HEK293 (cell line): ENCODE measurements at regions not wholly inside any gene's neighbourhood (a gene's known extent, or its start where the extent isn't known, plus 50 kb on each side); places are given as distances from the start of the nearest gene placed in this dataset.

Experiments
- CTCF ChIA-PET: fragments of 350-600 bp; formaldehyde crosslinking; extraction: SDS; loops from one replicate; lab custom pipeline; 2021; ENCODE audit warnings: antibody characterized with exemption; lab: Yijun Ruan, JAX
- POLR2A ChIA-PET: fragments of 300-600 bp; formaldehyde crosslinking; extraction: SDS; loops from one replicate; lab custom pipeline; 2020; ENCODE audit warnings: antibody characterized with exemption, inconsistent platforms; lab: Yijun Ruan, JAX
- H3K27ac ChIP-seq: fragments of 200-500 bp; sonication (Bioruptor generic); 2 replicates; pipeline ENCODE4 v1.5.1; 2014; ENCODE audit warnings: low read depth, low read length, control low read depth, inconsistent platforms; ENCODE audit errors: extremely low read depth
- H3K36me3 ChIP-seq, 2 experiments: fragments of 200-500 bp in 1 of 2; sonication (Bioruptor generic) in 1 of 2; 1 replicate in 1 of 2; 2 replicates in 1 of 2; pipeline ENCODE4 v1.5.1; 2014 to 2017; ENCODE audit warnings: inconsistent platforms in 2 of 2, low read length in 2 of 2; ENCODE audit not compliant: control insufficient read depth in 2 of 2, insufficient read depth in 1 of 2
- H3K4me1 ChIP-seq: fragments of 200-500 bp; sonication (Bioruptor generic); 2 replicates; pipeline ENCODE4 v1.5.1; 2014; ENCODE audit warnings: mild to moderate bottlenecking, low read length, inconsistent platforms; ENCODE audit not compliant: control insufficient read depth, insufficient read depth
- H3K4me3 ChIP-seq: 2 replicates; pipeline ENCODE4 v1.5.1; 2011; ENCODE audit warnings: low read depth, mild to moderate bottlenecking, control low read depth, low read length, moderate library complexity
- H3K9me3 ChIP-seq: fragments of 200-500 bp; sonication (Bioruptor generic); 2 replicates; pipeline ENCODE4 v1.5.1; 2014; ENCODE audit warnings: low read depth, low read length, inconsistent platforms; ENCODE audit not compliant: control insufficient read depth, insufficient read depth
- GLIS2 ChIP-seq: fragments of 450-650 bp; formaldehyde crosslinking; IDR thresholded peaks from 2 replicates; pipeline ENCODE4 v1.5.1; 2016; ENCODE audit warnings: missing biosample characterization, missing genetic modification characterization
- HOXD13 ChIP-seq: sonication (generic); formaldehyde crosslinking; IDR thresholded peaks from 2 replicates; pipeline ENCODE4 v1.8.0; 2022; ENCODE audit warnings: missing genetic modification reagents, borderline replicate concordance
- SETDB1 ChIP-seq: IDR thresholded peaks from one replicate; pipeline ENCODE4 v1.6.1; 2017; ENCODE audit warnings: mild to moderate bottlenecking, low read length, moderate library complexity, mixed read lengths; ENCODE audit not compliant: insufficient read length
- ZFP37 ChIP-seq: fragments of 450-650 bp; formaldehyde crosslinking; IDR thresholded peaks from 2 replicates; pipeline ENCODE4 v1.5.1; 2016; ENCODE audit warnings: missing biosample characterization, missing genetic modification characterization
- ZNF10 ChIP-seq: fragments of 450-650 bp; formaldehyde crosslinking; IDR thresholded peaks from 2 replicates; pipeline ENCODE4 v1.5.1; 2017; ENCODE audit warnings: missing biosample characterization, missing genetic modification characterization
- ZNF169 ChIP-seq: fragments of 450-650 bp; formaldehyde crosslinking; IDR thresholded peaks from 2 replicates; pipeline ENCODE4 v1.5.1; 2016; ENCODE audit warnings: missing biosample characterization, missing genetic modification characterization
- ZNF175 ChIP-seq: fragments of 450-650 bp; formaldehyde crosslinking; IDR thresholded peaks from 2 replicates; pipeline ENCODE4 v1.5.1; 2016; ENCODE audit warnings: missing biosample characterization, missing genetic modification characterization
- ZNF239 ChIP-seq: fragments of 450-650 bp; formaldehyde crosslinking; IDR thresholded peaks from 2 replicates; pipeline ENCODE4 v1.5.1; 2016; ENCODE audit warnings: missing biosample characterization, missing genetic modification characterization
- ZNF311 ChIP-seq: fragments of 450-650 bp; formaldehyde crosslinking; IDR thresholded peaks from 2 replicates; pipeline ENCODE4 v1.5.1; 2017; ENCODE audit warnings: missing biosample characterization, missing genetic modification characterization, borderline replicate concordance
- ZNF596 ChIP-seq: fragments of 450-650 bp; IDR thresholded peaks from 2 replicates; pipeline ENCODE4 v1.5.0; 2018; ENCODE audit warnings: missing biosample characterization, mild to moderate bottlenecking, missing genetic modification characterization, moderate library complexity
- ZNF621 ChIP-seq: fragments of 450-650 bp; formaldehyde crosslinking; IDR thresholded peaks from 2 replicates; pipeline ENCODE4 v1.5.1; 2017; ENCODE audit warnings: missing biosample characterization, missing genetic modification characterization
- ZNF654 ChIP-seq: fragments of 450-650 bp; formaldehyde crosslinking; IDR thresholded peaks from 2 replicates; pipeline ENCODE4 v1.5.1; 2016; ENCODE audit warnings: low read depth, missing biosample characterization, missing genetic modification characterization
- ZNF707 ChIP-seq: fragments of 450-650 bp; formaldehyde crosslinking; IDR thresholded peaks from 2 replicates; pipeline ENCODE4 v1.5.1; 2016; ENCODE audit warnings: missing biosample characterization, missing genetic modification characterization
- ZNF768 ChIP-seq: fragments of 450-650 bp; formaldehyde crosslinking; IDR thresholded peaks from 2 replicates; pipeline ENCODE4 v1.5.1; 2018; ENCODE audit warnings: missing biosample characterization, mild to moderate bottlenecking, missing genetic modification characterization
- ZNF792 ChIP-seq: fragments of 450-650 bp; formaldehyde crosslinking; IDR thresholded peaks from 2 replicates; pipeline ENCODE4 v1.5.1; 2016; ENCODE audit warnings: missing biosample characterization, missing genetic modification characterization
- TF ChIP-seq, protein P1 (sequence below): fragments of 450-650 bp; formaldehyde crosslinking; IDR thresholded peaks from 2 replicates; pipeline ENCODE4 v1.5.1; 2016; ENCODE audit warnings: missing biosample characterization, missing genetic modification characterization, borderline replicate concordance
- TF ChIP-seq, protein P2 (sequence below): fragments of 450-650 bp; formaldehyde crosslinking; IDR thresholded peaks from 2 replicates; pipeline ENCODE4 v1.5.1; 2017; ENCODE audit warnings: missing biosample characterization, missing genetic modification characterization
- TF ChIP-seq, protein P3 (sequence below): fragments of 450-650 bp; formaldehyde crosslinking; IDR thresholded peaks from 2 replicates; pipeline ENCODE4 v1.5.1; 2016; ENCODE audit warnings: missing biosample characterization, missing genetic modification characterization

DNA sequence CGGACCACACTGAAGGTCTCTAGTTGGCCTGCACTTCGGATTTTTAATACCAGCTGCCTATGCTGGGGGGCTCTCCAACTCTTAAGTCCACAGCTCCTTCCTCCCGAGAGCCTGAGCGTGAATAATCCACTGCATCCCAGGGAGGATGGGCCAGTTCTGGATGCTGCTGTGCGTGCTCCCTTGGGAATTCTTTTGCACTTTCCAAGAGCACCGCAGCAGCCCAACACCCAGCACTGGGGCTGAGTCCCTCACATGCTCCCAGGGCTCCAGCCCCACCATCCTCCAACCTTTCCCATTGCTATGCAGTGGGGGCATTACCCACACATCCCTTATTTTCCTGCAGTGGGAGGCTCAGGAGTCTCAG lies 136.4 kb upstream of the IQSEC1 start:
- no peak overlapping the region for H3K4me3 ChIP-seq
- H3K36me3 ChIP-seq, result no peaks in the 10 kb centered on the region
- CTCF ChIA-PET, result no interaction called here
- no peaks in the 10 kb centered on the region for H3K4me1 ChIP-seq
- H3K27ac ChIP-seq, result no peak overlapping the region
- POLR2A ChIA-PET, result no interaction called here
- no peaks in the 10 kb centered on the region for H3K9me3 ChIP-seq
- TF ChIP-seq ZNF169 (tag by site-specific recombination) (no peak), HOXD13 (CRISPR knock-in tag) (no peak), ZNF311 (tag by site-specific recombination) (no peak), ZNF792 (tag by site-specific recombination) (no peak), ZNF621 (tag by site-specific recombination) (no peak), ZNF175 (tag by site-specific recombination) (no peak), ZNF707 (tag by site-specific recombination) (no peak), ZNF596 (tag by site-specific recombination) (no peak), GLIS2 (tag by site-specific recombination) (no peak), ZFP37 (tag by site-specific recombination) (no peak), ZNF654 (tag by site-specific recombination) (no peak), ZNF768 (no peak), ZNF239 (tag by site-specific recombination) (no peak), SETDB1 (no peak), ZNF10 (no peak)
- TF ChIP-seq, protein P1, sequence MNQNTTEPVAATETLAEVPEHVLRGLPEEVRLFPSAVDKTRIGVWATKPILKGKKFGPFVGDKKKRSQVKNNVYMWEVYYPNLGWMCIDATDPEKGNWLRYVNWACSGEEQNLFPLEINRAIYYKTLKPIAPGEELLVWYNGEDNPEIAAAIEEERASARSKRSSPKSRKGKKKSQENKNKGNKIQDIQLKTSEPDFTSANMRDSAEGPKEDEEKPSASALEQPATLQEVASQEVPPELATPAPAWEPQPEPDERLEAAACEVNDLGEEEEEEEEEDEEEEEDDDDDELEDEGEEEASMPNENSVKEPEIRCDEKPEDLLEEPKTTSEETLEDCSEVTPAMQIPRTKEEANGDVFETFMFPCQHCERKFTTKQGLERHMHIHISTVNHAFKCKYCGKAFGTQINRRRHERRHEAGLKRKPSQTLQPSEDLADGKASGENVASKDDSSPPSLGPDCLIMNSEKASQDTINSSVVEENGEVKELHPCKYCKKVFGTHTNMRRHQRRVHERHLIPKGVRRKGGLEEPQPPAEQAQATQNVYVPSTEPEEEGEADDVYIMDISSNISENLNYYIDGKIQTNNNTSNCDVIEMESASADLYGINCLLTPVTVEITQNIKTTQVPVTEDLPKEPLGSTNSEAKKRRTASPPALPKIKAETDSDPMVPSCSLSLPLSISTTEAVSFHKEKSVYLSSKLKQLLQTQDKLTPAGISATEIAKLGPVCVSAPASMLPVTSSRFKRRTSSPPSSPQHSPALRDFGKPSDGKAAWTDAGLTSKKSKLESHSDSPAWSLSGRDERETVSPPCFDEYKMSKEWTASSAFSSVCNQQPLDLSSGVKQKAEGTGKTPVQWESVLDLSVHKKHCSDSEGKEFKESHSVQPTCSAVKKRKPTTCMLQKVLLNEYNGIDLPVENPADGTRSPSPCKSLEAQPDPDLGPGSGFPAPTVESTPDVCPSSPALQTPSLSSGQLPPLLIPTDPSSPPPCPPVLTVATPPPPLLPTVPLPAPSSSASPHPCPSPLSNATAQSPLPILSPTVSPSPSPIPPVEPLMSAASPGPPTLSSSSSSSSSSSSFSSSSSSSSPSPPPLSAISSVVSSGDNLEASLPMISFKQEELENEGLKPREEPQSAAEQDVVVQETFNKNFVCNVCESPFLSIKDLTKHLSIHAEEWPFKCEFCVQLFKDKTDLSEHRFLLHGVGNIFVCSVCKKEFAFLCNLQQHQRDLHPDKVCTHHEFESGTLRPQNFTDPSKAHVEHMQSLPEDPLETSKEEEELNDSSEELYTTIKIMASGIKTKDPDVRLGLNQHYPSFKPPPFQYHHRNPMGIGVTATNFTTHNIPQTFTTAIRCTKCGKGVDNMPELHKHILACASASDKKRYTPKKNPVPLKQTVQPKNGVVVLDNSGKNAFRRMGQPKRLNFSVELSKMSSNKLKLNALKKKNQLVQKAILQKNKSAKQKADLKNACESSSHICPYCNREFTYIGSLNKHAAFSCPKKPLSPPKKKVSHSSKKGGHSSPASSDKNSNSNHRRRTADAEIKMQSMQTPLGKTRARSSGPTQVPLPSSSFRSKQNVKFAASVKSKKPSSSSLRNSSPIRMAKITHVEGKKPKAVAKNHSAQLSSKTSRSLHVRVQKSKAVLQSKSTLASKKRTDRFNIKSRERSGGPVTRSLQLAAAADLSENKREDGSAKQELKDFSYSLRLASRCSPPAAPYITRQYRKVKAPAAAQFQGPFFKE, result no peak
- TF ChIP-seq, protein P2, sequence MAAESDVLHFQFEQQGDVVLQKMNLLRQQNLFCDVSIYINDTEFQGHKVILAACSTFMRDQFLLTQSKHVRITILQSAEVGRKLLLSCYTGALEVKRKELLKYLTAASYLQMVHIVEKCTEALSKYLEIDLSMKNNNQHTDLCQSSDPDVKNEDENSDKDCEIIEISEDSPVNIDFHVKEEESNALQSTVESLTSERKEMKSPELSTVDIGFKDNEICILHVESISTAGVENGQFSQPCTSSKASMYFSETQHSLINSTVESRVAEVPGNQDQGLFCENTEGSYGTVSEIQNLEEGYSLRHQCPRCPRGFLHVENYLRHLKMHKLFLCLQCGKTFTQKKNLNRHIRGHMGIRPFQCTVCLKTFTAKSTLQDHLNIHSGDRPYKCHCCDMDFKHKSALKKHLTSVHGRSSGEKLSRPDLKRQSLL (tag by site-specific recombination), result no peak
- TF ChIP-seq, protein P3, sequence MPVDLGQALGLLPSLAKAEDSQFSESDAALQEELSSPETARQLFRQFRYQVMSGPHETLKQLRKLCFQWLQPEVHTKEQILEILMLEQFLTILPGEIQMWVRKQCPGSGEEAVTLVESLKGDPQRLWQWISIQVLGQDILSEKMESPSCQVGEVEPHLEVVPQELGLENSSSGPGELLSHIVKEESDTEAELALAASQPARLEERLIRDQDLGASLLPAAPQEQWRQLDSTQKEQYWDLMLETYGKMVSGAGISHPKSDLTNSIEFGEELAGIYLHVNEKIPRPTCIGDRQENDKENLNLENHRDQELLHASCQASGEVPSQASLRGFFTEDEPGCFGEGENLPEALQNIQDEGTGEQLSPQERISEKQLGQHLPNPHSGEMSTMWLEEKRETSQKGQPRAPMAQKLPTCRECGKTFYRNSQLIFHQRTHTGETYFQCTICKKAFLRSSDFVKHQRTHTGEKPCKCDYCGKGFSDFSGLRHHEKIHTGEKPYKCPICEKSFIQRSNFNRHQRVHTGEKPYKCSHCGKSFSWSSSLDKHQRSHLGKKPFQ, result no peak
- TF ChIP-seq, all 188 proteins: peak for 0
